NB4 (cell line): ENCODE measurements at regions not wholly inside any gene's neighbourhood (a gene's known extent, or its start where the extent isn't known, plus 50 kb on each side); places are given as distances from the start of the nearest gene placed in this dataset.

Source experiments
- DNase-seq: peaks from one replicate; pipeline ENCODE4 v3.0.0; 2010; ENCODE audit warnings: low read depth
- H3K4me3 ChIP-seq: one replicate; pipeline ENCODE4 v1.5.1; 2011; ENCODE audit warnings: mild to moderate bottlenecking, low read depth, low read length, moderate library complexity
- CTCF ChIP-seq: IDR thresholded peaks from one replicate; pipeline ENCODE4 v1.5.1; 2012; ENCODE audit warnings: low read depth, low read length
- MYC ChIP-seq: IDR thresholded peaks from 2 replicates; pipeline ENCODE4 v1.6.1; 2011; ENCODE audit warnings: low read depth, low read length
- POLR2A ChIP-seq: IDR thresholded peaks from 2 replicates; pipeline ENCODE4 v1.6.1; 2011; ENCODE audit warnings: mild to moderate bottlenecking; ENCODE audit not compliant: insufficient read length; ENCODE audit errors: extremely low read depth
- TF ChIP-seq, protein P1 (sequence below): IDR thresholded peaks from 2 replicates; pipeline ENCODE4 v1.6.1; 2011; ENCODE audit warnings: low read depth, low read length

- no peak overlapping the region for H3K4me3 ChIP-seq
- DNase-seq = no peak
- TF ChIP-seq, protein P1, sequence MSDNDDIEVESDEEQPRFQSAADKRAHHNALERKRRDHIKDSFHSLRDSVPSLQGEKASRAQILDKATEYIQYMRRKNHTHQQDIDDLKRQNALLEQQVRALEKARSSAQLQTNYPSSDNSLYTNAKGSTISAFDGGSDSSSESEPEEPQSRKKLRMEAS = no peak
- no peak for TF ChIP-seq MYC
- TF ChIP-seq CTCF = no peak
- no peak for TF ChIP-seq POLR2A
These were observed 333.1 kb upstream of the XYLT1 start for GRCh38 chr16:17803625-17804410.

DNA sequence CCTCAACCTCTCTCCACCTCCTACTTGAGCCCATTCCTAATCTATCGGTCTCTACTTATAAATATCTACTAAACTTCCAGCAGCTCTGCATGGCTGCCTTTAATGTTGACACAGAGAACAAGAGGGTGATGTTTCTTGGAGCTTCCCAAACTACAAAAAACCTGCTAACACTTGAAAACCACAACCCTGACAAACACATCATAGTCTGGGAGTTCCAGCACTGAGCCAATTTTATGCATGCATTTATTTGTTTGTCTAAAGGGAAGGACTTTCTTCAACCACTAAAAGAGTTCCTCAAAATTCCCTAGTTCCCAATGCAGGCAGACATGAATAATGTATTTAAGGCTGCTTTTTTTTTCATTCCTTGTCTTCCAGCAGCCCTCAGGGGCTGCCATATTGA lies 331.8 kb upstream of the XYLT1 start:
- H3K4me3 ChIP-seq = no peak overlapping the region
- no peak for DNase-seq
- TF ChIP-seq POLR2A (no peak), CTCF (no peak), MYC (no peak)
- TF ChIP-seq, protein P1 = no peak

DNA sequence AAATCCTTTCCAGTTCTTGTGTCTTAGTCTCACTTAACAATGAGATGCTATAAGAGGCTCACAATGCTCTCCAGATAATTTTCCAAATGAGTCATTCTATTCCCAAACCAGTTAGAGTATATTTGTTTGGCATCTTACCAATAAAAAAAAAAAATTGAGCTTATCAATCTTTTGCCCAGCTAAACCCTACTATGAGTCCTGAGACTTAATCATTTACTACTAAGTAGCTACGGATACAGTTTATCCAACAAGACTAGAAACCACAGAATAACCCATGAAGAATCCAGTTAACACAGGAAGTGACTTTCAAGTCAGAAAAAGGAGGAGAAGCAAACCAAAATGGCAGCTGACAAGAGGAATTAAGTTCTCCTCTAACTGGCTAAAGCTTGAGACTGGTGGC lies 330.3 kb upstream of the XYLT1 start:
- TF ChIP-seq, protein P1 = no peak
- TF ChIP-seq CTCF = no peak
- no peak for TF ChIP-seq MYC
- TF ChIP-seq POLR2A = no peak

GRCh38 chr16:17798716-17799115 lies 328.0 kb upstream of the XYLT1 start:
- DNase-seq = no peak
- TF ChIP-seq, protein P1 = no peak
- TF ChIP-seq POLR2A (no peak), MYC (no peak), CTCF (no peak)

More for the DNA sequence above, 330.3 kb upstream of the XYLT1 start:
- H3K4me3 ChIP-seq = no peak overlapping the region
- no peak for DNase-seq

GRCh38 chr16:17793354-17793753 lies 322.6 kb upstream of the XYLT1 start:
- DNase-seq = no peak
- no peak overlapping the region for H3K4me3 ChIP-seq
- TF ChIP-seq POLR2A (no peak), MYC (no peak), CTCF (no peak)
- TF ChIP-seq, protein P1 = no peak

More at GRCh38 chr16:17798716-17799115, 328.0 kb upstream of the XYLT1 start:
- H3K4me3 ChIP-seq = no peak overlapping the region

DNA sequence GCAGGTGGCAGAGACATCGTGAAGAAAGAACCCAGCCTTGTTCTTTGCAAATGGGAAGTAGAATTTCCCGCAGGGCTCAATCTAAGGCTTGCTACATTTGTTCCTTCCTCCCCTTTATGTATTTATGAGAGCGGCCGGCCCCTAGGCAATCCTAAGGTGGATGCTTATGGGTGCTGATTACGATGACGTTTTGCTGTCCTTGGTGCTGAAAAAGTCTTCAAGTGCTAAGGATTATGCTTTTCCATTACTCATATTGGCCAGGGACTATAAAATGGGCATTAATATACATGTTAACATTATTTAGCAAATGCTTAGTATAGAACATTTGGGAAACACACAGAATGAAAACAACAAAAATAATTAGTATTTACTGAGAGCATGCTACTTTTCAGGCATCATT lies 313.3 kb upstream of the XYLT1 start:
- DNase-seq = peak; percentile 62
- TF ChIP-seq MYC (no peak), POLR2A (no peak), CTCF (no peak)
- TF ChIP-seq, protein P1 = no peak
- no peak overlapping the region for H3K4me3 ChIP-seq
